ENCODE measurements at regions not wholly inside any gene's neighbourhood (a gene's known extent, or its start where the extent isn't known, plus 50 kb on each side); places are given as distances from the start of the nearest gene placed in this dataset.

DNA sequence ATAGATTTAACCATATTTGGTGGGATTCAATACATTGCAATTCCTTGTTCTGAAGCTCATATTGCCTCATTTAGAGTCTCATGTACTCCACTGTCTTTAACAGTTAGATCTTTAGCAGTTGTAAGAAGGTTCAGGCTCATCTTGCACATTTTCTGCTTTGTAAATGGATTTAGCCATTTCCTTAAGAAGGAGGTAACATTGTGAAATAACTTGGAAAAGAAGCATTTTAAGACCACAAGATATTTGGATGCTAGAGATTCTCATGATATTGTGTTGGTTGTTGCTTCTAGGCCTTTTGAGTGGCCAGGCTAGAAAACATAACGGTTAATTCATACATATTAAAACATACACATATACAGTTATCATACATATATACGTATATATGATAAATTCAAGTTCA lies 445.8 kb upstream of the NXPH2 start:
- intact Hi-C loops (cut with DNase I): no loop called here
- DNase-seq (ENCODE audit: extremely low spot score): no peak
- H3K27me3 ChIP-seq: no peaks in the 10 kb centered on the region
- H3K27ac ChIP-seq (replicated peaks in 1 of 4): no peak overlapping the region
- TF ChIP-seq EP300 (IDR thresholded peaks at IDR 0.05) (no peak), POLR2AphosphoS5 (IDR thresholded peaks at IDR 0.05) (no peak), POLR2A (IDR thresholded peaks at IDR 0.05; ENCODE audit: low read depth) (no peak)
- TF ChIP-seq, protein P1, sequence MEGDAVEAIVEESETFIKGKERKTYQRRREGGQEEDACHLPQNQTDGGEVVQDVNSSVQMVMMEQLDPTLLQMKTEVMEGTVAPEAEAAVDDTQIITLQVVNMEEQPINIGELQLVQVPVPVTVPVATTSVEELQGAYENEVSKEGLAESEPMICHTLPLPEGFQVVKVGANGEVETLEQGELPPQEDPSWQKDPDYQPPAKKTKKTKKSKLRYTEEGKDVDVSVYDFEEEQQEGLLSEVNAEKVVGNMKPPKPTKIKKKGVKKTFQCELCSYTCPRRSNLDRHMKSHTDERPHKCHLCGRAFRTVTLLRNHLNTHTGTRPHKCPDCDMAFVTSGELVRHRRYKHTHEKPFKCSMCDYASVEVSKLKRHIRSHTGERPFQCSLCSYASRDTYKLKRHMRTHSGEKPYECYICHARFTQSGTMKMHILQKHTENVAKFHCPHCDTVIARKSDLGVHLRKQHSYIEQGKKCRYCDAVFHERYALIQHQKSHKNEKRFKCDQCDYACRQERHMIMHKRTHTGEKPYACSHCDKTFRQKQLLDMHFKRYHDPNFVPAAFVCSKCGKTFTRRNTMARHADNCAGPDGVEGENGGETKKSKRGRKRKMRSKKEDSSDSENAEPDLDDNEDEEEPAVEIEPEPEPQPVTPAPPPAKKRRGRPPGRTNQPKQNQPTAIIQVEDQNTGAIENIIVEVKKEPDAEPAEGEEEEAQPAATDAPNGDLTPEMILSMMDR (IDR thresholded peaks at IDR 0.05): no peak
- H3K36me3 ChIP-seq: no peaks in the 10 kb centered on the region
- H3K9me3 ChIP-seq: no peaks in the 10 kb centered on the region
- WGBS: 93% methylated on average over 2 of the region's 2 CpGs
- H3K4me3 ChIP-seq: no peak overlapping the region
- no peaks in the 10 kb centered on the region for H3K4me1 ChIP-seq

DNA sequence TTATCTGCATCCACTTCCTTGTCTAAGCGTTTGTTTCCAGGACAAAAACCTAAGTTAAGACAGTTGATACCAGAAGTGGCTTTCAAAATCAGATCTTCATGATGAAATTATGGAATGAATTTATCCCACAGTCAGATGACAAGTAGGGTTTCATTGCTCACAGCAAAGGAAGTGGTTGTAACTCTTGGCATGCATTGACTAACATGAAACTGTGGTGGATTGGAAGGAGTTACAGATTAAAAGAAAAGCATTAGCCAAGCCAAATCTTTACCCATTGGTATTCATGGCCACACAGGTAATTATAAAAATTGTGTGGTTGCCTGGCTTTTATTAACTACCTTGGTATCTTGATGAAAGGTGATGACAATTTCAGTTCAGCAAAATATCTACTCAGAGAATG lies 438.0 kb upstream of the NXPH2 start:
- DNase-seq (ENCODE audit: extremely low spot score): no peak
- no peak for TF ChIP-seq POLR2AphosphoS5 (IDR thresholded peaks at IDR 0.05)
- TF ChIP-seq, protein P1 (IDR thresholded peaks at IDR 0.05): no peak
- no peak for TF ChIP-seq POLR2A (IDR thresholded peaks at IDR 0.05; ENCODE audit: low read depth)
- no peak for TF ChIP-seq EP300 (IDR thresholded peaks at IDR 0.05)
- intact Hi-C loops (cut with DNase I): no loop called here
- no peaks in the 10 kb centered on the region for H3K4me1 ChIP-seq
- H3K36me3 ChIP-seq: no peaks in the 10 kb centered on the region
- no peaks in the 10 kb centered on the region for H3K9me3 ChIP-seq
- H3K27me3 ChIP-seq: no peaks in the 10 kb centered on the region
- 97% methylated on average over 1 of the region's 1 CpG for WGBS
- H3K27ac ChIP-seq (replicated peaks in 1 of 4): no peak overlapping the region
- H3K4me3 ChIP-seq: no peak overlapping the region

DNA sequence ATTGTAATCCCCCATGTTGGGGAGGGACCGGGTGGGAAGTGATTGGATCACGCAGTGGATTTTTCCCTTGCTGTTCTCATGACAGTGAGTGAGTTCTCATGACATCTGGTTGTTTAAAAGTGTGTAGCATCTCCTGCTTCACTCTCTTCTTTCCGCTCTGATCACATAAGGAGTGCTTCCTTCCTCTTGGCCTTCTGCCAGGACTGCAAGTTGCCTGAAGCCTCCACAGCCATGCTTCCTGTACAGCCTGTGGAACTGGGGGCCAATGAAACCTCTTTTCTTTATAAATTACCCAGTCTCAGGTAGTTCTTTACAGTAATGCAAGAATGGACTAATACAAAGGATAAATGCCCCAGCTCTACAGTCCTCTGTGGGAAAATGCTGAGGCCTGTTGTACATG lies 437.5 kb upstream of the NXPH2 start:
- H3K9me3 ChIP-seq: no peaks in the 10 kb centered on the region
- H3K36me3 ChIP-seq: no peaks in the 10 kb centered on the region
- TF ChIP-seq POLR2AphosphoS5 (IDR thresholded peaks at IDR 0.05) (no peak), POLR2A (IDR thresholded peaks at IDR 0.05; ENCODE audit: low read depth) (no peak), EP300 (IDR thresholded peaks at IDR 0.05) (no peak)
- TF ChIP-seq, protein P1 (IDR thresholded peaks at IDR 0.05): no peak
- intact Hi-C loops (cut with DNase I): no loop called here
- no peak overlapping the region for H3K4me3 ChIP-seq
- 79% methylated on average over 3 of the region's 3 CpGs for WGBS
- no peaks in the 10 kb centered on the region for H3K4me1 ChIP-seq
- H3K27ac ChIP-seq (replicated peaks in 1 of 4): no peak overlapping the region
- H3K27me3 ChIP-seq: no peaks in the 10 kb centered on the region
- DNase-seq (ENCODE audit: extremely low spot score): no peak

DNA sequence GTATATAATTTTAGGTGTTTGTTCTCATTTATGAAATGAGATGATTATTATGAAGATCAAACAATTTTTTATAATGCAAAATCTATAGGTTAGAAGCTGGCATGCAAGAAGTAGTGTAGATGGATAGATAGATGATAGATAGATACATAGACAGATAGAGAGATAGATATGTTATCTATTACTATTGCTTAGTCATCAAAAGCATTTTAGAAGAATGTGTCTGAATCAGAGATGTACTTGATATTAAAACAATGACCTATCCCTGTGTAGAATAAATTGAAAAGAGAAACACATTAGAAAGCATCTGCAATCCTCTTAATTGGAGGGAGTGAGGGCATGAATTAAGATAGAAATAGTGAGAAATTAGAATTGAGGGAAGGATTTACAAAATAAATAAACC lies 436.2 kb upstream of the NXPH2 start:
- H3K36me3 ChIP-seq: no peaks in the 10 kb centered on the region
- intact Hi-C loops (cut with DNase I): no loop called here
- no peaks in the 10 kb centered on the region for H3K4me1 ChIP-seq
- TF ChIP-seq EP300 (IDR thresholded peaks at IDR 0.05): no peak
- no peak for TF ChIP-seq POLR2A (IDR thresholded peaks at IDR 0.05; ENCODE audit: low read depth)
- TF ChIP-seq, protein P1 (IDR thresholded peaks at IDR 0.05): no peak
- no peak for TF ChIP-seq POLR2AphosphoS5 (IDR thresholded peaks at IDR 0.05)
- H3K27ac ChIP-seq (replicated peaks in 1 of 4): no peak overlapping the region
- H3K9me3 ChIP-seq: no peaks in the 10 kb centered on the region
- H3K4me3 ChIP-seq: no peak overlapping the region
- no peak for DNase-seq (ENCODE audit: extremely low spot score)
- no peaks in the 10 kb centered on the region for H3K27me3 ChIP-seq

DNA sequence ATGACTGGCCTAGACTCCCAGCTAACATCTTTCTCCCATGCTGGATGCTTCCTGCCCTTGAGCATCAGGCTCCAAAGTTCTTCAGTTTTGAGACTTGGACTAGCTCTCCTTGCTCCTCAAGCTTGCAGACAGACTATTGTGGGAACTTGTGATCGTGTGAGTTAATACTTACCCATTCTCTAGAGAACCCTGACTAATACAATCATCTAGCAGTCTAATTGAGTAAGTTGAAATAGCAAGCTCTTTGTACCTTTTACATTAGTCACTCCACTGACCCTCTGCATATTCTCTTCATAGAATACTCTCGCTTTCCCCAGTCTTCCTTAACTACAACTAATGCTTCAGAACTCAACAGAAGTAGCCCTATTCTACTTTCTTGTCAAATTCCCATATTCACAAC lies 434.6 kb upstream of the NXPH2 start:
- 81% methylated on average over 2 of the region's 2 CpGs for WGBS

More for the DNA sequence above, 434.6 kb upstream of the NXPH2 start:
- H3K36me3 ChIP-seq: no peaks in the 10 kb centered on the region
- no peaks in the 10 kb centered on the region for H3K27me3 ChIP-seq
- no peaks in the 10 kb centered on the region for H3K9me3 ChIP-seq
- TF ChIP-seq POLR2A (IDR thresholded peaks at IDR 0.05; ENCODE audit: low read depth) (no peak), EP300 (IDR thresholded peaks at IDR 0.05) (no peak), POLR2AphosphoS5 (IDR thresholded peaks at IDR 0.05) (no peak)
- TF ChIP-seq, protein P1 (IDR thresholded peaks at IDR 0.05): no peak
- no peak for DNase-seq (ENCODE audit: extremely low spot score)
- H3K4me1 ChIP-seq: no peaks in the 10 kb centered on the region
- no peak overlapping the region for H3K4me3 ChIP-seq
- intact Hi-C loops (cut with DNase I): no loop called here
- H3K27ac ChIP-seq (replicated peaks in 1 of 4): no peak overlapping the region

Measured in esophagus muscularis mucosa (tissue), 4 donors.